K562 (cell line): ENCODE measurements at regions not wholly inside any gene's neighbourhood (a gene's known extent, or its start where the extent isn't known, plus 50 kb on each side); places are given as distances from the start of the nearest gene placed in this dataset.

Experiments
- ATAC-seq: fragments of 200-7000 bp; cut with Tn5 transposase; 3 replicates; pipeline ENCODE4 v1.9.1; 2020; ENCODE audit warnings: moderate library complexity
- BruUV-seq: library from RNA; stranded (reverse); fragments of 400-500 nt; replicated peaks from 2 replicates; lab custom pipeline; 2021; lab: Mats Ljungman, UMichigan
- CTCF ChIA-PET: fragments of 300-600 bp; formaldehyde crosslinking; extraction: SDS; loops from one replicate; lab custom pipeline; 2021; ENCODE audit warnings: low intra/inter-chr PET ratio; lab: Yijun Ruan, JAX
- POLR2A ChIA-PET: fragments of 300-600, 350-650 bp; sonication (Branson Sonifier 250); formaldehyde crosslinking; extraction: SDS; loops from one replicate; lab custom pipeline; 2021; ENCODE audit warnings: antibody characterized with exemption, inconsistent platforms; lab: Yijun Ruan, JAX
- DNase-seq, 4 experiments: peaks; one replicate each; pipeline versions ENCODE4 v3.0.0 to v3.0.0-alpha.2; 2011 to 2018; ENCODE audit warnings: low spot score in 3 of 4, mixed read lengths in 3 of 4; ENCODE audit errors: extremely low read depth in 1 of 4
- FAIRE-seq: peaks from 2 replicates; lab custom pipeline; 2011; peaks lifted over from hg19 to GRCh38; lab: Jason Lieb, UNC
- H2AFZ ChIP-seq: 2 replicates; pipeline ENCODE4 v1.6.0; 2011; ENCODE audit warnings: low read depth, low read length, control low read depth, inconsistent platforms
- H3K27ac ChIP-seq: fragments of 200-600 bp; 3 replicates; pipeline ENCODE4 v1.8.0; 2011; ENCODE audit warnings: low read depth, mild to moderate bottlenecking, control low read depth, inconsistent platforms, low read length, moderate library complexity, mixed read lengths; ENCODE audit errors: extremely low read depth
- H3K27me3 ChIP-seq, 2 experiments: fragments of 300-600 bp in 1 of 2; 2 replicates in 1 of 2; 3 replicates in 1 of 2; pipeline versions ENCODE4 v1.6.0 to v1.8.0; 2011; ENCODE audit warnings: inconsistent platforms in 2 of 2, low read length in 2 of 2, mild to moderate bottlenecking in 1 of 2, mixed read lengths in 1 of 2, moderate library complexity in 1 of 2; ENCODE audit not compliant: control insufficient read depth in 2 of 2, insufficient read depth in 2 of 2
- H3K36me3 ChIP-seq: fragments of 300-600 bp; 3 replicates; pipeline ENCODE4 v1.8.0; 2011; ENCODE audit warnings: mild to moderate bottlenecking, low read length, inconsistent platforms; ENCODE audit not compliant: control insufficient read depth, insufficient read depth
- H3K4me1 ChIP-seq, 2 experiments: fragments of 200-600 bp in 1 of 2; replicated peaks in 1 of 2; 2 replicates in 1 of 2; 3 replicates in 1 of 2; pipeline versions ENCODE4 v1.5.1 to v1.8.0; 2011; ENCODE audit warnings: inconsistent platforms in 2 of 2, low read length in 2 of 2, mild to moderate bottlenecking in 1 of 2, mixed read lengths in 1 of 2, moderate library complexity in 1 of 2; ENCODE audit not compliant: control insufficient read depth in 2 of 2, insufficient read depth in 2 of 2
- H3K4me2 ChIP-seq: 2 replicates; pipeline ENCODE4 v1.6.1; 2011; ENCODE audit warnings: low read length, control low read depth, inconsistent platforms, mixed read lengths; ENCODE audit not compliant: insufficient read depth
- H3K4me3 ChIP-seq: fragments of 200-600 bp; sonication (generic), shearing (Covaris generic); 2 replicates; pipeline ENCODE4 v1.5.1; 2016; ENCODE audit warnings: control low read depth, inconsistent platforms
- H3K79me2 ChIP-seq: fragments of 200-600 bp; 3 replicates; pipeline ENCODE4 v1.8.0; 2011; ENCODE audit warnings: low read length, inconsistent platforms; ENCODE audit not compliant: control insufficient read depth, insufficient read depth
- H3K9ac ChIP-seq, 2 experiments: 2 replicates each; pipeline versions ENCODE4 v1.6.0 to v1.6.1; 2011; ENCODE audit warnings: low read depth in 2 of 2, low read length in 2 of 2, control low read depth in 1 of 2, inconsistent platforms in 1 of 2, mild to moderate bottlenecking in 1 of 2, mixed read lengths in 1 of 2; ENCODE audit not compliant: insufficient read depth in 1 of 2
- H3K9me1 ChIP-seq: one replicate; pipeline ENCODE4 v1.6.0; 2011; ENCODE audit warnings: inconsistent platforms, mild to moderate bottlenecking, low read length, moderate library complexity; ENCODE audit not compliant: control insufficient read depth, insufficient read depth
- H3K9me3 ChIP-seq: replicated peaks from 2 replicates; pipeline ENCODE4 v1.5.1; 2011; ENCODE audit warnings: low read depth, low read length, inconsistent platforms; ENCODE audit not compliant: control insufficient read depth, insufficient read depth
- H4K20me1 ChIP-seq: replicated peaks from 2 replicates; pipeline ENCODE4 v1.6.1; 2011; ENCODE audit warnings: low read length, inconsistent platforms, mixed read lengths; ENCODE audit not compliant: control insufficient read depth, insufficient read depth
- AFF1 ChIP-seq, 2 experiments: fragments of 450-650 bp; IDR thresholded peaks; 2 replicates each; pipeline ENCODE4 v1.6.1; 2018; ENCODE audit warnings: mild to moderate bottlenecking in 2 of 2, low read depth in 1 of 2; ENCODE audit not compliant: partially characterized antibody in 2 of 2
- ARID1B ChIP-seq: fragments of 450-650 bp; IDR thresholded peaks from 2 replicates; pipeline ENCODE4 v1.6.1; 2016; ENCODE audit warnings: antibody characterized with exemption, mild to moderate bottlenecking, inconsistent platforms
- CBX8 ChIP-seq: fragments of 200-600 bp; sonication (generic); IDR thresholded peaks from 2 replicates; pipeline ENCODE4 v1.6.1; 2012; ENCODE audit warnings: borderline replicate concordance, mixed run types, low read depth, mild to moderate bottlenecking, moderate library complexity, mixed read lengths, low read length, control low read depth, inconsistent platforms; ENCODE audit not compliant: poor library complexity, severe bottlenecking; ENCODE audit errors: extremely low read depth
- CHCHD3 ChIP-seq: fragments of 250-450 bp; sonication (Bioruptor Pico); IDR thresholded peaks from 2 replicates; pipeline ENCODE4 v2.1.2; 2022; ENCODE audit warnings: mild to moderate bottlenecking
- EHMT2 ChIP-seq: fragments of 450-650 bp; IDR thresholded peaks from 2 replicates; pipeline ENCODE4 v1.6.1; 2018; ENCODE audit warnings: antibody characterized with exemption
- MEF2D ChIP-seq: conservative IDR thresholded peaks from 2 replicates; pipeline ENCODE4 v1.6.1; 2016; ENCODE audit warnings: low read depth, missing genetic modification characterization, missing compliant biosample characterization
- SETDB1 ChIP-seq: IDR thresholded peaks from one replicate; pipeline ENCODE4 v1.6.1; 2012; ENCODE audit warnings: low read length, control low read depth, inconsistent platforms
- THAP12 ChIP-seq: fragments of 250-450 bp; sonication (Bioruptor Pico); IDR thresholded peaks from 2 replicates; pipeline ENCODE4 v1.9.0; 2021; ENCODE audit warnings: mild to moderate bottlenecking, inconsistent platforms
- ZNF282 ChIP-seq: sonication (generic); formaldehyde crosslinking; IDR thresholded peaks from 2 replicates; pipeline ENCODE4 v1.8.1; 2023; ENCODE audit warnings: missing genetic modification reagents
- ZNF445 ChIP-seq: fragments of 250-450 bp; sonication (Bioruptor Pico); IDR thresholded peaks from 2 replicates; pipeline ENCODE4 v1.4.0; 2020; ENCODE audit warnings: low read depth, mild to moderate bottlenecking, moderate library complexity
- WGBS: fragments of 100-300 bp; shearing (Covaris generic); methylation state at CpG from one replicate; pipeline ENCODE4 v1.1.6; 2016; ENCODE audit warnings: low coverage, mixed read lengths; ENCODE audit not compliant: insufficient coverage; ENCODE audit errors: missing lambda C conversion rate; 5-methylcytosine and 5-hydroxymethylcytosine counted together
- in situ Hi-C: fragments of 300-500 bp; cut with MboI; formaldehyde crosslinking; loops from 4 replicates; pipeline ENCODE4 v1.15.0; 2018; ENCODE audit warnings: inconsistent platforms, mixed read lengths
- intact Hi-C: fragments of 100-400 bp; cut with micrococcal nuclease; formaldehyde crosslinking; loops from 2 replicates; pipeline ENCODE4 v1.14.2; 2022
- TF ChIP-seq, protein P1 (sequence below): fragments of 250-450 bp; sonication (Bioruptor Pico); IDR thresholded peaks from 2 replicates; pipeline ENCODE4 v1.8.0; 2021; ENCODE audit warnings: moderate library complexity, mild to moderate bottlenecking, inconsistent platforms

- H2AFZ ChIP-seq, result no peak overlapping the region
- H3K79me2 ChIP-seq, result no peaks in the 10 kb centered on the region
- no peaks in the 10 kb centered on the region for H3K36me3 ChIP-seq
- no peaks in the 10 kb centered on the region for H3K4me1 ChIP-seq
- H3K9ac ChIP-seq, result no peak overlapping the region
- BruUV-seq, result no TSS peak
- H3K4me2 ChIP-seq, result no peak overlapping the region
- in situ Hi-C loops (no loop called here), intact Hi-C loops (no loop called here)
- ChIA-PET POLR2A (no interaction called here), CTCF (no interaction called here)
- no peak overlapping the region for H3K27ac ChIP-seq
- FAIRE-seq, result no peak
- ATAC-seq, result no peak
- H3K4me3 ChIP-seq, result no peak overlapping the region
- no peaks in the 10 kb centered on the region for H3K9me1 ChIP-seq
- 0% methylated on average over 1 of the region's 1 CpG for WGBS
- no peaks in the 10 kb centered on the region for H4K20me1 ChIP-seq
- no peaks in the 10 kb centered on the region for H3K27me3 ChIP-seq
- no peaks in the 10 kb centered on the region for H3K9me3 ChIP-seq
- no peak for DNase-seq
- TF ChIP-seq SETDB1, result no peak
- no peak for TF ChIP-seq ZNF282 (CRISPR knock-in tag)
- no peak for TF ChIP-seq CBX8
- no peak for TF ChIP-seq THAP12 (CRISPR knock-in tag)
- TF ChIP-seq MEF2D (tag), result no peak
- TF ChIP-seq CHCHD3 (CRISPR knock-in tag), result no peak
- TF ChIP-seq, protein P1, sequence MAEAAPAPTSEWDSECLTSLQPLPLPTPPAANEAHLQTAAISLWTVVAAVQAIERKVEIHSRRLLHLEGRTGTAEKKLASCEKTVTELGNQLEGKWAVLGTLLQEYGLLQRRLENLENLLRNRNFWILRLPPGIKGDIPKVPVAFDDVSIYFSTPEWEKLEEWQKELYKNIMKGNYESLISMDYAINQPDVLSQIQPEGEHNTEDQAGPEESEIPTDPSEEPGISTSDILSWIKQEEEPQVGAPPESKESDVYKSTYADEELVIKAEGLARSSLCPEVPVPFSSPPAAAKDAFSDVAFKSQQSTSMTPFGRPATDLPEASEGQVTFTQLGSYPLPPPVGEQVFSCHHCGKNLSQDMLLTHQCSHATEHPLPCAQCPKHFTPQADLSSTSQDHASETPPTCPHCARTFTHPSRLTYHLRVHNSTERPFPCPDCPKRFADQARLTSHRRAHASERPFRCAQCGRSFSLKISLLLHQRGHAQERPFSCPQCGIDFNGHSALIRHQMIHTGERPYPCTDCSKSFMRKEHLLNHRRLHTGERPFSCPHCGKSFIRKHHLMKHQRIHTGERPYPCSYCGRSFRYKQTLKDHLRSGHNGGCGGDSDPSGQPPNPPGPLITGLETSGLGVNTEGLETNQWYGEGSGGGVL (CRISPR knock-in tag), result no peak
- TF ChIP-seq ZNF445 (CRISPR knock-in tag), result no peak
- TF ChIP-seq ARID1B, result no peak
- no peak for TF ChIP-seq AFF1 (IDR thresholded peaks at IDR 0.05; ENCODE audit: low read depth in 1 of 2, partially characterized antibody in 2 of 2)
- TF ChIP-seq EHMT2, result no peak
Observed at GRCh38 chr6:71454056-71454455, 165.4 kb downstream of the OGFRL1 start.
